Endothelial cell of umbilical vein (primary cell): ENCODE measurements at regions not wholly inside any gene's neighbourhood (a gene's known extent, or its start where the extent isn't known, plus 50 kb on each side); places are given as distances from the start of the nearest gene placed in this dataset.

Experiments
- CTCF ChIP-seq, 2 donors: IDR thresholded peaks; 1 replicate in 1 of 2; 2 replicates in 1 of 2; pipeline ENCODE4 v1.5.1; 2011; ENCODE audit warnings: low read length in 2 of 2, mild to moderate bottlenecking in 2 of 2, moderate library complexity in 2 of 2, control low read depth in 1 of 2, inconsistent platforms in 1 of 2, low read depth in 1 of 2; ENCODE audit not compliant: insufficient read depth in 1 of 2; ENCODE audit errors: extremely low read depth in 1 of 2
- EZH2 ChIP-seq: IDR thresholded peaks from 2 replicates; pipeline ENCODE4 v1.6.1; 2012; ENCODE audit warnings: borderline replicate concordance, low read depth, mild to moderate bottlenecking, moderate library complexity, low read length, inconsistent platforms; ENCODE audit not compliant: severe bottlenecking
- JUN ChIP-seq: IDR thresholded peaks from 2 replicates; pipeline ENCODE4 v1.6.1; 2011; ENCODE audit warnings: borderline replicate concordance, low read depth; ENCODE audit not compliant: insufficient read length, insufficient read depth
- MAX ChIP-seq: IDR thresholded peaks from 2 replicates; pipeline ENCODE4 v1.6.1; 2011; ENCODE audit not compliant: insufficient read depth, insufficient read length
- MYC ChIP-seq: IDR thresholded peaks from one replicate; pipeline ENCODE4 v1.6.1; 2011; ENCODE audit warnings: mild to moderate bottlenecking, low read depth, low read length
- POLR2A ChIP-seq: IDR thresholded peaks from 2 replicates; pipeline ENCODE4 v1.6.1; 2012; ENCODE audit warnings: low read depth, mild to moderate bottlenecking, control low read depth, low read length
- POLR2AphosphoS5 ChIP-seq: IDR thresholded peaks from 2 replicates; pipeline ENCODE4 v1.6.1; 2012; ENCODE audit warnings: low read depth, mild to moderate bottlenecking, control low read depth, low read length, moderate library complexity; ENCODE audit not compliant: insufficient read depth

GRCh38 chr3:168532135-168532534 lies 436.4 kb upstream of the GOLIM4 start:
- TF ChIP-seq POLR2A (no peak), CTCF (IDR thresholded peaks at IDR 0.05; ENCODE audit: extremely low read depth in 1 of 2, insufficient read depth in 1 of 2, low read depth in 1 of 2, low read length in 2 of 2) (no peak), POLR2AphosphoS5 (no peak), JUN (no peak), MYC (no peak), EZH2 (no peak), MAX (no peak)
